H9 (cell line): ENCODE measurements at regions not wholly inside any gene's neighbourhood (a gene's known extent, or its start where the extent isn't known, plus 50 kb on each side); places are given as distances from the start of the nearest gene placed in this dataset.
A peak's percentile ranks its signal among the peaks of the same experiment; 100 is the strongest.

ENCODE experiments used
- DNase-seq: peaks from one replicate; pipeline ENCODE4 v3.0.0-alpha.2; 2017
- H2AFZ ChIP-seq: one replicate; pipeline ENCODE4 v1.6.1; 2013; ENCODE audit warnings: mild to moderate bottlenecking, low read length, control low read depth, moderate library complexity
- H2AK5ac ChIP-seq: 2 replicates; pipeline ENCODE4 v1.6.1; 2013; ENCODE audit warnings: low read length, control low read depth, mixed read lengths; ENCODE audit not compliant: insufficient read length
- H2BK120ac ChIP-seq: one replicate; pipeline ENCODE4 v1.6.1; 2013; ENCODE audit warnings: low read depth, mild to moderate bottlenecking, low read length, control low read depth, inconsistent platforms; ENCODE audit not compliant: poor library complexity, severe bottlenecking
- H2BK12ac ChIP-seq: 2 replicates; pipeline ENCODE4 v1.6.1; 2013; ENCODE audit warnings: low read length, control low read depth, mixed read lengths, low read depth; ENCODE audit not compliant: insufficient read length
- H2BK15ac ChIP-seq: 2 replicates; pipeline ENCODE4 v1.6.1; 2013; ENCODE audit warnings: low read depth, low read length, control low read depth
- H2BK20ac ChIP-seq: one replicate; pipeline ENCODE4 v1.6.1; 2013; ENCODE audit warnings: low read depth, mild to moderate bottlenecking, low read length, control low read depth, inconsistent platforms; ENCODE audit not compliant: poor library complexity, severe bottlenecking
- H2BK5ac ChIP-seq: 2 replicates; pipeline ENCODE4 v1.6.1; 2013; ENCODE audit warnings: low read length, control low read depth, mixed read lengths; ENCODE audit not compliant: insufficient read length
- H3K14ac ChIP-seq: 2 replicates; pipeline ENCODE4 v1.6.1; 2013; ENCODE audit warnings: low read length, control low read depth; ENCODE audit not compliant: insufficient read depth
- H3K18ac ChIP-seq: 2 replicates; pipeline ENCODE4 v1.6.1; 2013; ENCODE audit warnings: low read depth, mild to moderate bottlenecking, mixed read lengths, low read length, control low read depth; ENCODE audit not compliant: insufficient read length
- H3K23ac ChIP-seq: 2 replicates; pipeline ENCODE4 v1.6.1; 2013; ENCODE audit warnings: low read length, control low read depth, mixed read lengths, low read depth; ENCODE audit not compliant: insufficient read length
- H3K23me2 ChIP-seq: 2 replicates; pipeline ENCODE4 v1.6.1; 2013; ENCODE audit warnings: low read depth, mild to moderate bottlenecking, mixed read lengths, low read length, control low read depth; ENCODE audit not compliant: insufficient read length, poor library complexity, severe bottlenecking
- H3K27ac ChIP-seq: 2 replicates; pipeline ENCODE4 v1.5.1; 2013; ENCODE audit warnings: low read length, control low read depth, mixed read lengths, low read depth; ENCODE audit not compliant: insufficient read length
- H3K27me3 ChIP-seq: 2 replicates; pipeline ENCODE4 v1.6.1; 2013; ENCODE audit warnings: low read length, control low read depth, inconsistent platforms; ENCODE audit not compliant: insufficient read depth
- H3K4ac ChIP-seq: 2 replicates; pipeline ENCODE4 v1.6.1; 2013; ENCODE audit warnings: low read depth, mild to moderate bottlenecking, control low read depth, inconsistent platforms, low read length, moderate library complexity
- H3K4me1 ChIP-seq: 2 replicates; pipeline ENCODE4 v1.6.1; 2013; ENCODE audit warnings: low read length, control low read depth, inconsistent platforms; ENCODE audit not compliant: insufficient read depth
- H3K4me2 ChIP-seq: 2 replicates; pipeline ENCODE4 v1.6.1; 2013; ENCODE audit warnings: low read length, control low read depth, mixed read lengths; ENCODE audit not compliant: insufficient read length, insufficient read depth
- H3K56ac ChIP-seq: 2 replicates; pipeline ENCODE4 v1.6.1; 2013; ENCODE audit warnings: low read depth, mild to moderate bottlenecking, mixed read lengths, low read length, control low read depth; ENCODE audit not compliant: insufficient read length
- H3K79me1 ChIP-seq: 2 replicates; pipeline ENCODE4 v1.6.1; 2013; ENCODE audit warnings: low read depth, mild to moderate bottlenecking, moderate library complexity, low read length, control low read depth, inconsistent platforms; ENCODE audit not compliant: insufficient read depth, poor library complexity, severe bottlenecking
- H3K79me2 ChIP-seq: 2 replicates; pipeline ENCODE4 v1.6.1; 2013; ENCODE audit warnings: low read length, control low read depth, inconsistent platforms; ENCODE audit not compliant: insufficient read depth
- H3K9ac ChIP-seq: 2 replicates; pipeline ENCODE4 v1.6.1; 2013; ENCODE audit warnings: low read length, control low read depth, mixed read lengths; ENCODE audit not compliant: insufficient read length; ENCODE audit errors: extremely low read depth
- H3K9me3 ChIP-seq: one replicate; pipeline ENCODE4 v1.6.1; 2013; ENCODE audit warnings: low read depth, low read length, inconsistent platforms; ENCODE audit not compliant: control insufficient read depth
- H3T11ph ChIP-seq: one replicate; pipeline ENCODE4 v1.6.1; 2013; ENCODE audit warnings: mild to moderate bottlenecking, low read length, control low read depth, inconsistent platforms
- H4K20me1 ChIP-seq: one replicate; pipeline ENCODE4 v1.6.1; 2013; ENCODE audit not compliant: control insufficient read depth, insufficient read length, insufficient read depth
- H4K5ac ChIP-seq: 2 replicates; pipeline ENCODE4 v1.6.1; 2013; ENCODE audit warnings: low read depth, mild to moderate bottlenecking, mixed read lengths, low read length, control low read depth; ENCODE audit not compliant: insufficient read length
- H4K8ac ChIP-seq: replicated peaks from 2 replicates; pipeline ENCODE4 v1.6.1; 2013; ENCODE audit warnings: low read length, control low read depth, mixed read lengths, low read depth; ENCODE audit not compliant: insufficient read length
- H4K91ac ChIP-seq: 2 replicates; pipeline ENCODE4 v1.6.1; 2013; ENCODE audit warnings: low read depth, mild to moderate bottlenecking, moderate library complexity, mixed read lengths, low read length, control low read depth; ENCODE audit not compliant: insufficient read length
- H3K27ac Mint-ChIP-seq, 3 experiments: 2 replicates in 2 of 3; 3 replicates in 1 of 3; pipeline ENCODE4 v1.8.0; 2020 to 2021; ENCODE audit warnings: mixed read lengths in 3 of 3, mild to moderate bottlenecking in 1 of 3, moderate library complexity in 1 of 3
- H3K27me3 Mint-ChIP-seq: 2 replicates; pipeline ENCODE4 v1.8.0; 2021; ENCODE audit warnings: low read depth, mild to moderate bottlenecking, moderate library complexity, mixed read lengths
- H3K36me3 Mint-ChIP-seq, 3 experiments: 2 replicates in 2 of 3; 3 replicates in 1 of 3; pipeline ENCODE4 v1.8.0; 2020 to 2021; ENCODE audit warnings: low read depth in 3 of 3, mixed read lengths in 3 of 3; ENCODE audit not compliant: insufficient read depth in 1 of 3
- H3K4me1 Mint-ChIP-seq, 2 experiments: 2 replicates each; pipeline ENCODE4 v1.8.0; 2020; ENCODE audit warnings: mixed read lengths in 2 of 2
- H3K4me3 Mint-ChIP-seq, 2 experiments: 2 replicates in 1 of 2; 3 replicates in 1 of 2; pipeline ENCODE4 v1.8.0; 2020 to 2021; ENCODE audit warnings: mild to moderate bottlenecking in 2 of 2, mixed read lengths in 2 of 2, moderate library complexity in 1 of 2
- H3K9me3 Mint-ChIP-seq, 2 experiments: 2 replicates in 1 of 2; 3 replicates in 1 of 2; pipeline ENCODE4 v1.8.0; 2020; ENCODE audit warnings: mild to moderate bottlenecking in 2 of 2, mixed read lengths in 2 of 2, moderate library complexity in 1 of 2
- CTCF ChIP-seq: fragments of 200-600 bp; sonication (generic); conservative IDR thresholded peaks from 3 replicates; pipeline ENCODE4 v1.8.0; 2021; ENCODE audit warnings: antibody characterized with exemption, mild to moderate bottlenecking
- WGBS: extraction: QIAGEN DNeasy Blood & Tissue Kit; methylation state at CpG from one replicate; pipeline ENCODE4 v1.1.7; 2013; ENCODE audit warnings: missing lambda C conversion rate, low lambda C conversion rate, mixed read lengths; ENCODE audit not compliant: insufficient read length; ENCODE audit errors: extremely low coverage; 5-methylcytosine and 5-hydroxymethylcytosine counted together

DNA sequence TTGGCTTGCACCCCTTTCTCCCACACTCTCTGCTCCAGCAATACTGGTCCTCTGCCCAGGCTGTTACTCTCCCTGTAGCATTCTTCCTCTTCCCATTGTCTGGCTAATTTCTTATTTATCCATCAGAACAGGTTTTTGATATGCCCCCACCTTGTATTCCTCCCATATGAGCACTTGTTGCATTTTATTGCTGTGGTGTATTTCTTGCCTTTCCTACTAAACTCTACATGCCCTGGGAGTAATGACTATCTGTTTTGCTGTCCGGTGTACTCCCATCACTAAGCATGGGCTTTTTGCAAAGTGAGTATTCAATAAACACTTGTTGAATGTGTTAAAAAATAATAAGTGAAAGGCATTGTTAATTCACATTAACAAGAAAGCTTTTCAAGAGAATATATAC lies 104.3 kb upstream of the RANBP3L start:
- TF ChIP-seq CTCF, result no peak
- no peak overlapping the region for H3K18ac ChIP-seq
- H3K27me3 ChIP-seq, result 0 out of 2 replicates have a peak, but pooled peaks cover 2% of the 10 kb centered on the region
- no peak overlapping the region for H3K4me2 ChIP-seq
- Mint-ChIP-seq H3K9me3 (peaks cover 0 to 3% of the 10 kb centered on the region in 2 experiments; a peak in 1 of 5 replicates), H3K36me3 (no peaks in the 10 kb centered on the region), H3K4me1 (peaks cover 4% of the 10 kb centered on the region in 2 experiments; a peak in 3 of 4 replicates), H3K27ac (peak overlapping the region in 2 of 3 experiments; percentile 6 to 38; a peak in 1 of 7 replicates), H3K27me3 (no peaks in the 10 kb centered on the region), H3K4me3 (no peak overlapping the region)
- no peak overlapping the region for H3K4ac ChIP-seq
- H3K79me2 ChIP-seq, result no peaks in the 10 kb centered on the region
- no CpG with 5 or more reads among the region's 1 CpG for WGBS
- no peak overlapping the region for H2AFZ ChIP-seq
- H3K27ac ChIP-seq, result no peak overlapping the region
- no peak overlapping the region for H2BK15ac ChIP-seq
- H4K91ac ChIP-seq, result no peak overlapping the region
- no peaks in the 10 kb centered on the region for H4K20me1 ChIP-seq
- H3K23me2 ChIP-seq, result no peaks in the 10 kb centered on the region
- no peak overlapping the region for H3K23ac ChIP-seq
- H2BK12ac ChIP-seq, result no peak overlapping the region
- no peak overlapping the region for H2AK5ac ChIP-seq
- H2BK5ac ChIP-seq, result no peak overlapping the region
- no peak overlapping the region for H4K5ac ChIP-seq
- H3K9ac ChIP-seq, result no peak overlapping the region
- no peaks in the 10 kb centered on the region for H3K9me3 ChIP-seq
- no peak overlapping the region for H3K14ac ChIP-seq
- H3K4me1 ChIP-seq, result no peaks in the 10 kb centered on the region; the same call in 1 of the 2 replicates
- DNase-seq, result no peak
- H4K8ac ChIP-seq, result no peak overlapping the region
- no peak overlapping the region for H3T11ph ChIP-seq
- H2BK120ac ChIP-seq, result no peak overlapping the region
- H2BK20ac ChIP-seq, result no peak overlapping the region
- no peaks in the 10 kb centered on the region for H3K79me1 ChIP-seq
- no peak overlapping the region for H3K56ac ChIP-seq
